RWPE2 (cell line): ENCODE measurements at regions not wholly inside any gene's neighbourhood (a gene's known extent, or its start where the extent isn't known, plus 50 kb on each side); places are given as distances from the start of the nearest gene placed in this dataset.

Source experiments
- ATAC-seq: fragments of 200-7000 bp; cut with Tn5 transposase; 3 replicates; pipeline ENCODE4 v1.9.1; 2021; ENCODE audit warnings: low read depth
- DNase-seq: peaks from one replicate; pipeline ENCODE4 v3.0.0-alpha.2; 2020; ENCODE audit warnings: low spot score
- H3K27ac ChIP-seq: fragments of 450-650 bp; 2 replicates; pipeline ENCODE4 v1.5.1; 2017; ENCODE audit warnings: mild to moderate bottlenecking; ENCODE audit not compliant: poor library complexity, severe bottlenecking
- H3K27me3 ChIP-seq: fragments of 250-450 bp; sonication (Bioruptor Pico); 2 replicates; pipeline ENCODE4 v1.5.1; 2021; ENCODE audit warnings: mild to moderate bottlenecking, moderate library complexity; ENCODE audit not compliant: insufficient read depth, poor library complexity, severe bottlenecking
- H3K36me3 ChIP-seq: fragments of 250-450 bp; sonication (Bioruptor Pico); 2 replicates; pipeline ENCODE4 v1.5.1; 2020; ENCODE audit warnings: low read depth, mild to moderate bottlenecking, moderate library complexity
- H3K4me1 ChIP-seq: fragments of 250-450 bp; sonication (Bioruptor Pico); 2 replicates; pipeline ENCODE4 v1.5.1; 2021; ENCODE audit warnings: mild to moderate bottlenecking, moderate library complexity; ENCODE audit not compliant: insufficient read depth, poor library complexity, severe bottlenecking
- H3K4me3 ChIP-seq: fragments of 250-450 bp; sonication (Bioruptor Pico); 2 replicates; pipeline ENCODE4 v1.5.1; 2021; ENCODE audit warnings: mild to moderate bottlenecking, moderate library complexity; ENCODE audit not compliant: severe bottlenecking
- H3K9me3 ChIP-seq: fragments of 250-450 bp; sonication (Bioruptor Pico); 2 replicates; pipeline ENCODE4 v1.5.1; 2021; ENCODE audit warnings: mild to moderate bottlenecking, moderate library complexity; ENCODE audit not compliant: severe bottlenecking
- TF ChIP-seq, protein P1 (sequence below): fragments of 450-650 bp; IDR thresholded peaks from one replicate; pipeline ENCODE4 v1.5.1; 2017; ENCODE audit warnings: mild to moderate bottlenecking, moderate library complexity; ENCODE audit not compliant: poor library complexity, severe bottlenecking

DNA sequence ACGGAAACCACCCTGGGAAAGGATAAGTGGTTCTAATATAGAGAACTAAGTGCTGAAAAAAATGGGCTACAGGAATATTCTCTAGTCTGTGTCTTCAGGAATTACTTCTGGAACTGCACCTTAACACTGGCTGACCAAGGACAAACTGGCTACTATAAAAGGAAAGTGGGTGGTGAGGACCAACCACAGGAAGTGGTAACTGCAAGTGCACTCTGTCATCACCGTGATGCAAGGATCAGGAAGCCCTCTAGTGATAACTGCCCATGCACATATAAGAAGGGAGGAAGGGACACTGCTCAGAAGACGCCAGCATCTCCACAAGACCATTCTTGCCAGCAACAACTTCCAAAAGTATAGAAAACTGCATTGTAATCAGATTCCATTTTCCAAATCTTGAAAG lies 424.4 kb upstream of the RGPD4 start:
- TF ChIP-seq, protein P1, sequence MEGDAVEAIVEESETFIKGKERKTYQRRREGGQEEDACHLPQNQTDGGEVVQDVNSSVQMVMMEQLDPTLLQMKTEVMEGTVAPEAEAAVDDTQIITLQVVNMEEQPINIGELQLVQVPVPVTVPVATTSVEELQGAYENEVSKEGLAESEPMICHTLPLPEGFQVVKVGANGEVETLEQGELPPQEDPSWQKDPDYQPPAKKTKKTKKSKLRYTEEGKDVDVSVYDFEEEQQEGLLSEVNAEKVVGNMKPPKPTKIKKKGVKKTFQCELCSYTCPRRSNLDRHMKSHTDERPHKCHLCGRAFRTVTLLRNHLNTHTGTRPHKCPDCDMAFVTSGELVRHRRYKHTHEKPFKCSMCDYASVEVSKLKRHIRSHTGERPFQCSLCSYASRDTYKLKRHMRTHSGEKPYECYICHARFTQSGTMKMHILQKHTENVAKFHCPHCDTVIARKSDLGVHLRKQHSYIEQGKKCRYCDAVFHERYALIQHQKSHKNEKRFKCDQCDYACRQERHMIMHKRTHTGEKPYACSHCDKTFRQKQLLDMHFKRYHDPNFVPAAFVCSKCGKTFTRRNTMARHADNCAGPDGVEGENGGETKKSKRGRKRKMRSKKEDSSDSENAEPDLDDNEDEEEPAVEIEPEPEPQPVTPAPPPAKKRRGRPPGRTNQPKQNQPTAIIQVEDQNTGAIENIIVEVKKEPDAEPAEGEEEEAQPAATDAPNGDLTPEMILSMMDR, result no peak
- H3K4me1 ChIP-seq, result no peaks in the 10 kb centered on the region
- H3K27me3 ChIP-seq, result no peaks in the 10 kb centered on the region
- H3K9me3 ChIP-seq, result no peaks in the 10 kb centered on the region
- no peak overlapping the region for H3K27ac ChIP-seq
- H3K36me3 ChIP-seq, result no peaks in the 10 kb centered on the region
- DNase-seq, result no peak
- no peak for ATAC-seq
- no peak overlapping the region for H3K4me3 ChIP-seq

- Histone ChIP-seq H3K36me3 (no peaks in the 10 kb centered on the region), H3K27me3 (no peaks in the 10 kb centered on the region), H3K4me1 (no peaks in the 10 kb centered on the region), H3K27ac (no peak overlapping the region), H3K4me3 (no peak overlapping the region), H3K9me3 (no peaks in the 10 kb centered on the region)
- DNase-seq (no peak), ATAC-seq (no peak)
- TF ChIP-seq, protein P1, result no peak
Measured at GRCh38 chr2:107405261-107405660, 421.4 kb upstream of the RGPD4 start.

- Histone ChIP-seq H3K9me3 (no peaks in the 10 kb centered on the region), H3K4me1 (no peaks in the 10 kb centered on the region), H3K27me3 (no peaks in the 10 kb centered on the region), H3K36me3 (no peaks in the 10 kb centered on the region), H3K27ac (no peak overlapping the region), H3K4me3 (no peak overlapping the region)
- DNase-seq (no peak), ATAC-seq (no peak)
- TF ChIP-seq, protein P1, result no peak
Measured at GRCh38 chr2:107407017-107407416, 419.7 kb upstream of the RGPD4 start.

DNA sequence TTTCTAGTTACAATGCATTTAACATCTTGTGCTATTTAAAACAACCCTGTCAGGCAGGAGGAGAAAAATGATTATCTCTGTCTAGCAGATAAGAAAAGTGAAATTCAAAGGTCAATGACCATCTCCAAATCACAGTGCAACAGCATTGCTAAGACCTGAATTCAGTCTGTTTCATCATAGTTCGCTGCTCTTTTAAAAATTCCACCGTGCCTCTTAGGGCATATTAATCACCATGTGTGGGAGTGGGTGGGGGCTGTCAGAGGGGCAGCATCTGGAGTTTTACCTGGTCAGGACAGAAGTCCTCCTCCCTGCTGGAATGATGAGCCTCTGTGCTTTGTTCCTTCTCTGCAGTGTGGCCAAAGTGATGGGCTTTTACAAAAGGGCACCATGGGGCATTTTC lies 418.7 kb upstream of the RGPD4 start:
- no peaks in the 10 kb centered on the region for H3K27me3 ChIP-seq
- H3K9me3 ChIP-seq, result no peaks in the 10 kb centered on the region
- H3K4me1 ChIP-seq, result no peaks in the 10 kb centered on the region
- TF ChIP-seq, protein P1, result no peak
- ATAC-seq (no peak), DNase-seq (no peak)
- H3K36me3 ChIP-seq, result no peaks in the 10 kb centered on the region
- no peak overlapping the region for H3K27ac ChIP-seq
- H3K4me3 ChIP-seq, result no peak overlapping the region

- DNase-seq (no peak), ATAC-seq (no peak)
- TF ChIP-seq, protein P1, result no peak
- no peak overlapping the region for H3K27ac ChIP-seq
- no peaks in the 10 kb centered on the region for H3K36me3 ChIP-seq
- peaks cover 11% of the 10 kb centered on the region for H3K27me3 ChIP-seq
- no peaks in the 10 kb centered on the region for H3K9me3 ChIP-seq
- no peaks in the 10 kb centered on the region for H3K4me1 ChIP-seq
- no peak overlapping the region for H3K4me3 ChIP-seq
Measured at GRCh38 chr2:107411267-107411666, 415.4 kb upstream of the RGPD4 start.
